RPMI8226 (cell line): ENCODE measurements at regions not wholly inside any gene's neighbourhood (a gene's known extent, or its start where the extent isn't known, plus 50 kb on each side); places are given as distances from the start of the nearest gene placed in this dataset.
"Not testable (repeated sequence)": the region's sequence is repeated elsewhere in the genome, so short reads cannot be mapped to it uniquely, and the experiment has no call there.

Experiments
- DNase-seq: peaks from one replicate; pipeline ENCODE4 v3.0.0-alpha.2; 2015

DNA sequence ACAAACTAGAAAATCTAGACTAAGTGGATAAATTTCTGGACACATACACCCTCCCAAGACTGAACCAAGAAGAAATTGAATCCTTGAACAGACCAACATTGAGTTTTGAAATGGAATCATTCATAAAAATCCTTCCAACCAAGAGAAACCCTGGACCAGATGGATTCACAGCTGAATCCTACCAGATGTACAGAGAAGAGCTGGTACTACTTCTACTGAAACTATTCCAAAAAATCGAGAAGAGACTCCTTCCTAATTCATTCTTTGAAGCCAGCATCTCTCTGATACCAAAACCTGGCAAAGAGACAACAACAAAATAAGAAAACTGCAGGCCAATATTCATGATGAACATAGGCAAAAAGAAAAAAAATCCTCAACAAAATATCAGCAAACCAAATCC, 227.4 kb downstream of the RPAP3 start:
- no peak for DNase-seq

DNA sequence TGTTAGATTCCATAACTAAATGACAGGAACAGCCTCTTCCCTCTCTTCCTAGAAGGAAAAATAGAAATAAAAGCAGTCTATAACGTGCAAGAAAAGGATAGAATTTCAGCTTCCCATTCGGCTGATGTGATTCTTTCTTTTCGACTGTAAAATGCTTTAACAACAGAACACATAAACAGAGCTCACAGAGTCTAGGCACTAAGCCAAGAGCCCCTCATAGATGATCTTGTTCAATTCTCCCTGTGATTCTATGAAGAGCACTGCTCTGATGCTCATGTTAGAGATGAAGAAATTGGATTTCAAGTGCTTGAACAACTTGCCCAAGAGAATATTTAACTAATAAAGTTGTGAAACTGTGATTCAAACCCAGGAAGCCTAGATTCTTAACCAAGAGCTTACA, 232.7 kb downstream of the RPAP3 start:
- DNase-seq, result no peak

DNA sequence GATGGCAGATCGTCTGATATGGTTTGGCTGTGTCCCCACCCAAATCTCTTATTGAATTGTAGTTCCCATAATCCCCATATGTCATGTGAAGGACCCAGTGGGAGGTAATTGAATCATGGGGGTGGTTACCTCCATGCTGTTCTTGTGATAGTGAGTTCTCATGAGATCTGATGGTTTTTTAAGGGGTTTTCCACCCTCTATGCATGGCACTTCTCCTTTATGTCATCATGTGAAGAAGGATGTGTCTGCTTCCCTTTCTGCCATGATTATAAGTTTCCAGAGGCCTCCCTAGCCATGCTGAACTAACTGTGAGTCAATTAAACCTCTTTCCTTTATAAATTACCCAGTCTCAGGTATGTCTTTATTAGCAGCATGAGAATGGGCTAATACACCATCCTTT, 235.5 kb downstream of the RPAP3 start:
- not testable (repeated sequence) for DNase-seq

DNA sequence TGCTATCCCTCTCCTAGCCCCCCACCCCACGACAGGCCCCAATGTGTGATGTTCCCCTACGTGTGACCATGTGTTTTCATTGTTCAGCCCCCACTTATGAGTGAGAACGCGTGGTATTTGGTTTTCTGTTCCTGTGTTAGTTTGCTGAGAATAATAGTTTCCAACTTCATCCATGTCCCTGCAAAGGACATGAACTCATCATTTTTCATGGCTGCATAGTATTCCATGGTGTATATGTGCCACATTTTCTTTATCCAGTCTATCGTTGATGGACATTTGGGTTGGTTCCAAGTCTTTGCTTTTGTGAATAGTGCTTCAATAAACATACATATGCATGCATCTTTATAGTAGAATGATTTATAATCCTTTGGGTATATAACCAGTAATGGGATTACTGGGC, 241.9 kb downstream of the RPAP3 start:
- DNase-seq, result not testable (repeated sequence)

DNA sequence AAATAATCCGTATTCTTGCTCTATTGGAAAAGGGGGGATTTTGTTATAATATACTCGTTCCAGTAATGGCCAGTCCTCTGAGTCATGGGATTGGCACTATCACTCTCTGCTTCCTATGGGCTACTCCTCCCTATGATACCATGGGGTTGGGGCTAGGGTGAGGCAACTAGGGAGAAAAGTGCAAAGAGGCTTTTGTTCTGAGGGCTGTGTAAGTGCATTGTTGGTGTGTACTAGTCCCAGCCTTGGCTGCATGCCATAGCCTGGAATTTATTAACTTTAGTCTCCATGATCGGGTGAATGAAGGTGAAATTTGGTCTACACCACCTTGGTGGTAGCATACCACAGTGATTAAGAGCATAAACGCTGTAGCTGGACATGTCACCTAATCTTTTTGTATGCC, 247.6 kb downstream of the RPAP3 start:
- DNase-seq, result no peak

DNA sequence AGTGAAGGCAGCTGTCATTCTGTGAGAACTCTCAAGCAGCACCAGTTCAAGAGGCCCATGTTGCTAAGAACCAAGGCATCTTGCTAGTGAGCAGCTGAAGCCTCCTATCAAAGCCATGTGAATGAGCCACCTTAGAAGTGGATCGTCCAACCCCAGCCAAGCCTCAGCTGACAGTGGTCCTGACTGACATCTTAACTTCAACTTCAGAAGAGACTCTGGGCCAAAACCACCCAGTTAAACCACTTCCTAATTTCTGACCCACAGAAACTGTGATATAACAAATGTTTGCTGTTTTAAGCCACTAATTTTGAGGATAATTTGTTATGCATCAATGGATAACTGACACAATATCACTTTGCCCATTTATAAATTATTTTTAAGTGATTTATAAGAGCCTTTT, 256.0 kb downstream of the RPAP3 start:
- DNase-seq, result no peak

DNA sequence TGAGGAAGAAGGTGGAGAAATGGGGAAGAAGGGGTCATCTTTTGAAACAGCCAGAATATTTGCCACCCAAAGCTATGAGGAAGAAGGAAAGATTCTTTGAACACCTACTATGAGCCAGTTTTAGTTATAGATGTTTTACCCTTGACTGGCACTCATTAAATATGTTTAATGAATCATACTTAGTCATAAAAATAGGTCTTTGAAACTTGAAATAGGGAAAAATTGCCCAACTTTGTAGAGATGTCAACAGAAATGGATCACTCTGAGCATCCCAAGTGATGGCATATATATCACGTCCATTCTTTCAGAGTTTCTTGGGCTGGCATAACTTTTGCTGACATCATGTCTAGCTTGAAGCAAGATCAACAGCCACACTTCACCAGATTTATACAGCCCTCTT, 263.5 kb downstream of the RPAP3 start:
- DNase-seq, result no peak

DNA sequence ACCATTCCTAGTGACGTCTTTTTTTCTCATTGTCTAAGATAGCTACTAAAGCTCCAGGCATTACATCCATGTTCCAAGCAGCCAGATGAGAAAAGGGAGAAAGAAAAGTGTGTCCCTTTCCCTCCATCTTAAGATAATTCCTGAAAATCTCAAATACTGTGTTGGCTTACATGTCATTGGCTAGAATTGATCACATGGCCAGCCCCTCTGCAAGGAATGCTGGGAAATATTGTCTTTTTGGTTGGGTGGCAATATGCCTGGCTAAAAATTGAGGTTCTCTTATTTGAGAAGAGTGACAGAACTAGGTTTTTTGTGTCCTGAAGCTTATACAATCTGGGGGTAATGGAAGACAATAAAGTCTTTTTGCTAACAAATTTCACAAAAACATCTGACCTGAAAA, 264.3 kb downstream of the RPAP3 start:
- DNase-seq, result no peak

DNA sequence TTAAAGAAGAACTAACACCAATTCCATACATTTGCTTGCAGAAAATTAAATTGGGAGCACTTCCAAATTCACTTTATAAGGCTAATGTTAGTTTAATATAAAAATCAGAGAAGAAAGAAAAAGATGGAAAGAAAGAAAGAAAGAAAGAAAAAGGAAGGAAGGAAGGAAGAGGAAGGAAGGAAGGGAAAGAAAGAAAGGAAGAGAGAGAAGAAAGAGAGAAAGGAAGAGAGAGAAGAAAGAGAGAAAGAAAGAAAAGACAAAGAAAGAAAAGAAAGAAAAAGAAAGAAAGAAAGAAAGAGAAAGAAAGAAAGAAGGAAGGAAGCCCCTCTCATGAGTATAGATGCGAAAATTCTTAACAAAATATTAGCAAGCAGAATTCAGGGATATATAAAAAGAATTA, 267.7 kb downstream of the RPAP3 start:
- DNase-seq, result no peak

DNA sequence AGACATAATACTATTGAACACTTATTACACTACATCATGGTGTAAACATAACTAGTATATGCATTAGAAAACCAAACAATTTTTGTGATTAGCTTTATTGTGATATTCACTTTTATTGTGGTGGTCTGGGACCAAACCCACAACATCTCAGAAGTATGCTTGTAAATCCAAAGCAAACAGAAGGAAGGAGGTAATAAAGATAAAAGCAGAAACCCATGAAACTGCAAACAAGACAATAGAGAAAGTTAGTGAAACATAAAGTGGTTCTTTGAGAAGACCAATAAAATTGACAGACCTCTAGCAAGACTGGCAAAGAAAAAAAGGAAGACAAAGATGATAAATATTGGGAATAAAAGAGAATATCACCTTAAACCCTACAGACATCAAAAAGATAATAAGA, 268.3 kb downstream of the RPAP3 start:
- no peak for DNase-seq

DNA sequence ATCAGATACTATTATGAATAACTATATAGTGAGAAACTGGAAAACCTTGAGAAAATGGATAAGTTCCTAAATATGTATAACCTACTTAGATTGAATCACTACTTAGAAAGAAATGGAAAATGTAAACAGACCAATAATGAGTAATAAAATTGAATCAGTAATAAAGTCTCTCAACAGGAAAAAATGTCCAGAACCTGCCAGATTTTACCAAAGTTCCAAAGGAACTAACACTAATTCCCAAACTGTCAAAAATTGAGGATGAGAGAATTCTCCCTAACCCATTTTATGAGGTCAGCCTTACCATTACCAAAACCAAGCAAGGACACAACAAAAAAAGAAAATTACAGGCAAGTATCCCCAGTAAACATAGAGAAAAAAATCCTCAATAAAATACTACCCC, 272.0 kb downstream of the RPAP3 start:
- DNase-seq, result no peak

DNA sequence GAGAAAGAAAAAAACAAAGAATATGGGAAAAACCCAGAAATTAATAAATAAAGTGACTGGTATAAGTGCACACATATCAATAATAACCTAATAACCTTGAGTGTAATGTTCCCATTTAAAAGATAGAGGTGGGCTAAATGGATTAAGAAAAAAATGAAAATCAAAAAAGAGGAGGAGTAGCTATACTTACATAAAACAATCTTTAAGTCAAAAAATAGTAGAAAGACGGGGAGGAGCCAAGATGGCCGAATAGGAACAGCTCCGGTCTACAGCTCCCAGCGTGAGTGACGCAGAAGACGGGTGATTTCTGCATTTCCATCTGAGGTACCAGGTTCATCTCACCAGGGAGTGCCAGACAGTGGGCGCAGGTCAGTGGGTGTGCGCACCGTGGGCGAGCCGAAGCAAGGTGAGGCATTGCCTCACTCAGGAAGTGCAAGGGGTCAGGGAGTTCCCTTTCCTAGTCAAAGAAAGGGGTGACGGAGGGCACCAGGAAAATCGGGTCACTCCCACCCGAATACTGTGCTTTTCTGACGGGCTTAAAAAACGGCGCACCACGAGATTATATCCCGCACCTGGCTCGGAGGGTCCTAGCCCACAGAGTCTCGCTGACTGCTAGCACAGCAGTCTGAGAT, 279.0 kb downstream of the RPAP3 start:
- not testable (repeated sequence) for DNase-seq

DNA sequence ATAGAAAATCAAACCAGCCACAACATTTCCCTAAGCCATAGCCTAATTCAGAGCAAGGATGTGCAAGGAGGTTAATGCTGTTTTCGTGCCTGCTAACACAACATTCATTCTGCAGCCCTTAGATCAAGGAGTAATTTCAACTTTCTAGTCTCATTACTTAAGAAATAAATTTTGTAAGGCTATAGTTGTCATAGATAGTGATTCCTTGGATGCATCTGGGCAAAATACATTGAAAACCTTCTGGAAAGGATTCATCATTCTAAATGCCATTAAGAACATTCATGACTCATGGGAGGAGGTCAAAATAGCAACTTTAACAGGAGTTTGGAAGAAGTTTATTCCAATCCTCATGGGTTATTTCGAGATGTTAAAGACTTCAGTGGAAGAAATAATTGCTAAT, 283.2 kb downstream of the RPAP3 start:
- no peak for DNase-seq

DNA sequence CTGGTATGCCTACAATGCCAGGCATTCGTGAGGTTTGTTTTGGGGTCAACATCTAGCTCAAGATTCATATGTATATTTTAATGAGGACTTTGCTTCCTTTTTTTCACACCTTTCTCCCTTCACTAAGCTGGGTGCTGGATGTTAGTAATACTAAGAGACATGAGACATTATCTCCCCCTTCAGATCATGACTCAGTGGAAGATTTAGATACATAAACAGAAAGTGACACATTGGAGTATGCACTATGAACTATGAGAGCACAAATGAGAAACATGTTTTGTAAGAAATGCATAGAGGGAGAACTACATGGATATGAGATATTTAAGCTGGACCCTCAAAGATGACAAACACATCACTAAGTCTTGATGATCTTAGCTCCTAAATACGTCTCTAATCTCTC, 286.3 kb downstream of the RPAP3 start:
- DNase-seq, result no peak

DNA sequence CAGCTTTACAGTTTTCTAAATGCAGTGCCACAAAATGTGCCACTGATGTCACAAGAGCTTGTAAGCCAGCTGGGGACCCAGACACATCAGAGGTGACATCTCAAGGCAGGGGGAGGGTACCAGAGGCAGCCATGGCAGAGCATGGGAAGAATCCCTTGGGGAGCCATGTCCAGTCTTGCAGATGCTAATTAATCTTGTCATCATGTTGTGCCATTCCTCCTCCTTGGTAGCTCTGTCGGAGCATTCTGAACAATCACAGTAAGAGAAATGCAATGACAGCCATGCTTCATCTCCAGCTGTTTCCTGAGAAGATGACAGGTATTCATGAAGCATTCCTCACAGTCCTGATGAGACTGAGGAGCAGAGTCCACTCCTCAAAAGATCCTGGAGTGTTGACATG, 287.9 kb downstream of the RPAP3 start:
- no peak for DNase-seq

DNA sequence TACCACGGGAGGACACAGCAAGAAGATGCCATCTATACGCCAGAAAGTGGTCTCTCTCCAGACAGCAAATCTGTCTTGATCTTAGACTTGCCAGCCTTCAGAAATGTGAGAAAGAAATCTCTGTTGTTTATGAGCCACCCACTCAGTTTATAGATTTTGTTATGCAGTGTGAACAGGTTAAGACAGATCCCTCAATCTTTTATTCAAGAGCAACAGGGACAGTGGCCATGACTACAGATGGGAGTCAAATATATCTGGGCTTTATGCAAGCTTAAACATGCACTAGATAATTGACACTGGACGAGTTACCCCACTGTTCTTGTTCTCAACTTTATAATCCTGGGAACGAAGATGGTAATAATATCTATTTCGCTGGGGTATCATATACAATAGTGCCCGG, 288.7 kb downstream of the RPAP3 start:
- DNase-seq, result no peak

DNA sequence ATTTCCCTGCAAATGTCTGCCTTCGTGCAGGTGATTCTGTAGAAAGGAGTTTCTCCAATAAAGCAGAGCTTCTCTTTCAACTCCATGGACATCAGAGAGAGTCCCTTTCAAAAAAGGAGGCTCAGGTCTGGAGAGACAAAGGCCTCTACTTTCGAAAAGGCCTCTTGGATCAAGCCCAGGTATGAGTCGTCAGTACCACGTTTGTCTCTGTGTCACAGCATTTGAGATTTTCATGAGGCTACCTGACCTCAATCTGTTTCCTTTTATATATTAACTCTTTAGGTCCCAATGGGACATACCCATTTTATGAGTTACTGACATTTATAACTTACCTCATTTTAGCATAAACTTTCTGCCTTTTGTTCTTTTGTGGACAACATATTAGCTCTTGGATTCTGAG, 290.8 kb downstream of the RPAP3 start:
- no peak for DNase-seq

DNA sequence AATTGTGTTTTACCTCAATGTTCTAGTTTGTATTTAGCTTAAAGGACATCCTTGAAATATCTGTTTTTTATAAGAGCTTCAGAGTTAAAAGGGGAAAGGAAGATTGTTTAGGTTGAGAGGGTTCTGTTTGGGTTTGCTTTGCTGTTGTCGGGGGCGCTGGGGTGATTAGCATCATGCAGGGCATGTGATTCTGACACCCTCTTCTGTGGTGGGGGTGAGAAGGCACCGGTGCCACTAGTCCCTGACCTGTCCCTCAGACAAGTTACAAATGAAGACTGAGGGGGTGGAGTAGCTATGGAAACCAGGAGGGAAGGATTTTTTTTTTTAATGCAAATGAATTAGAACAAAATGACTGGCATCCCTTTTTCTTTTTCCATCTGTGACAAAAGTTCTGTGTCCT, 291.3 kb downstream of the RPAP3 start:
- DNase-seq, result no peak

DNA sequence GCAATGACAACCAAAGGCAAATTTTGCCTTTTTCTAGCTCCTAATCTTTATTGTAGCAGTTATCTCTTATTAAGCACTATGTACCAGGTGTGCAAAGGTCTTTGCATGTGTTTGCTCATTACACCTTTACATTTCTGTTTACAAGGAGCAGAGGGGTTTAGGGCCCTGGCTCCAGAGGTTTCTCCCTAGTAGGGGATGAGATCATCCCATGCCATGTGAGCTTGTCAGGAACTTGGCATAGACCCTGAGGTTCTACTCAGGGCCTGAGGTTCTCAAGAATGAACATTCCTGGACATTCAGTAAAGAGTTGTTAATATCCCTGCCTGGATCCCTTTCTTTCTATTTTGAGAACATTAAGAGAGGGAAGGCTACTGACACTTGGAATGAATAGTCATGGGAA, 292.0 kb downstream of the RPAP3 start:
- DNase-seq, result no peak

DNA sequence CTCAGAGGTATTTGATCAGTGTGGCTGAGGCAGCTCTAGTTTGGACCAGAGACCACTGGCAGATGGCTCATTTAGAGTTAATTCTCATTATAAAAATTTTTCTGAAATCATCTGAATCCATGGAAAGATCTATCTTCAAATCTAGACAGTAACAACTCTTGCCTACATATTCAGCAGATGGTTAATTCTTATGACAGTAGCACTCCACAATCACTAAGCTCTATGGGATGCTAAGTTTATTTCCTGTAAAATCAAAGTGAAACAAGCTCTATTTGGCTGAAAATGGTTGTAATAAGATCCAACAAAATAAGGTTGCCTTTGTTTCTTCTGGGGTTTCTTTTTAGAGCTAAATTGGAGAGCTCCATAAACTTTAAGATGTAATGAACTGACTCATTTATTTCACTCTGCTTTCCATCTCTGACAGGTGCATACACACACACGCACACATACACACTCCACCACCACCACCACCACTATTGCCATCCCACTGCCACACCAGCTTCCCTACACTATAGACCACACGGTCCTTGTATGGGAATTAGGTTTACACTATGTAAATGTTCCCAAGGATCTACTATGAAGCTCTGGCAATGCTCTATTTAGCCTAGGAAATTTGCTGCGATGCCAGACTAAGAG, 293.1 kb downstream of the RPAP3 start:
- no peak for DNase-seq

DNA sequence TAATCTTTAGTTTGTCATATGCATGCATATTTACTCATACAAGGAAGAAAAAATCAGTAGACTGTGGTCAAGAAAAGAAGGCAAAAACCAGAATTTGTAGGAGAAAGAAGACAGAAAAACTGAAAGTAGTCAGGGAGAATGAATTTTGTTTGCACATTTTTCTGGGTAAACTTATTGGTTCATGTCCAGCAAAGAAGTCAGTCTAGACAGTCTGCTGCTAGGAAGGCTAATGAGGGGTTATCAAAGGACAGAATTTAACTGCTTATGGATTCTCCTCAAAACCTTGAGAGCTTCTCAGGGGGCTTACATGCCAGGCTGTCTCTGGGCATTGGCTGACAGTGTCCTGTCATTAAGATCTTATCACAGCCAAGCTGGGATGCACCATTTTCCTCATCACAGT, 293.9 kb downstream of the RPAP3 start:
- no peak for DNase-seq

DNA sequence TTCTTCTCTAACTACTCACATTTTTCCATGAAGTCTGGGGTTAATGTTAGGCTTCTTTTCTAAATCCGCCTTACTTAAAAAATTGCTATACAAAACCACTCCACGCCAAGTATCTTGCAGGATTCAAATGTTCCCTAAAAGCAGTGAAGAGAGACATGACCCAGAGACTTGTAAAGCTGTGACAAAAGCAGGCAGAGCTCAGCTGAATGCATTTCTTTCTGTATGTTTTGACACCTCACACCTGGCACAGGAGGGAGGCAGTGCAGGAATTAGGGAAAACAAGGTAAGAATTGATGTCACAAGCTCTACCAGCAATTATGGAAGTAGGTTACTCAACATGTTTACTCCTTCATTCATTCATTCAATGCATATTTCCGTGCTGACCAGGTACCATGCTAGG, 295.0 kb downstream of the RPAP3 start:
- DNase-seq, result no peak

DNA sequence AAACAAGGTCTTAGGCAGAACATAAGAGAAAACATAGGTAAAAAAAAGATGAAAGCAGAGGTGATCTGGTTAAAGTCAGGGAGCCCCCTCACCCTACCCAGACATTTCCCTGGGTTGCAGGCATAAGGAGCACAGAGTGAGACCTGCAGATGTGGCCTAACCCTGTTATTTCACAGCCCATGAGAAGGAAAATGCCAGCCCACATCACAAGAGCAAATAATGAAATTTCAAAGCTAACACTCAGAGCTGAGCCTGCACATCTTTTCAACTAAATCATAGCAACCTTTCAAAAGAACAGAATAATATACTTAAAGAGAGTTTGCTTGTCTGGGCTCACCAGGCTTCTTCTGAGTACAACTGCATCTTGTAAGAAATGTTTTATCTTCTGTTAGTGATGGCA, 295.4 kb downstream of the RPAP3 start:
- DNase-seq, result no peak

DNA sequence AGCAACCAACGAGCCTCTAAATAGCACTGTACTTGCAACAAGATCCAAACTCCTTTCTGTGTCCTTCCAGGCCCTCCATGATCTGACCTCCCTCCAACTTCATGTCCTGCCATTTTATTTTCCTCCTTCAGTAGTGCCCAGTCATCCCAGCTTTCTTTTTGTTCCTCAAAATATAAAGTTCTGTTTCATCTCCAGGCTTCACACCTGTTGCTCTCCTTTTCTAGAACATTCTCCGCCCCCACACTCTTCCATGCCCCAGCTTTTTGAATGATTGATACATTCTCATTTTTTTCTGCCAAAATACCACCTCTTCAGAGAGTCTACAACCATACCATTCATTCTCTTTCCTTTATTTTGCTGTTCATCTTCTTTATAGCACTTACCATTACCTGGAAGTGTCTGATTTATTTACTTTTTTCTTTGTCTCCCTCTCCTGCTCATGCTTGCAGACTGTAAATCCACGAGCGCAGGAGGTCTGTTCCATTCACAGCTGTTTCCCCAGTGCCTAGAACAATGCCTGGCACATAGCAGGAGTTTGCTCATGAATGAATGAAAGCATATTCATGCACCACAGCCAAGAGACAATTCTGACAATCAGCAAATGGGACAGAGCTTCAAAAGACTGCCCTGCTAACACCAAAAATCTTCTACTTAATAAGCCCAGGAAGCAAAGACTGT, 296.4 kb downstream of the RPAP3 start:
- no peak for DNase-seq
